CD14-positive monocyte (primary cell): ENCODE measurements at regions not wholly inside any gene's neighbourhood (a gene's known extent, or its start where the extent isn't known, plus 50 kb on each side); places are given as distances from the start of the nearest gene placed in this dataset.
"Not testable (repeated sequence)": the region's sequence is repeated elsewhere in the genome, so short reads cannot be mapped to it uniquely, and the experiment has no call there.

Experiments used
- DNase-seq, 3 donors: peaks; one replicate each; pipeline ENCODE4 v3.0.0-alpha.2; 2011 to 2022
- H2AFZ ChIP-seq: 2 replicates; pipeline ENCODE4 v1.6.0; 2012; ENCODE audit warnings: mild to moderate bottlenecking, low read depth, low read length, inconsistent platforms; ENCODE audit not compliant: insufficient read depth, poor library complexity, severe bottlenecking
- H3K27ac ChIP-seq, 2 donors: 1 replicate in 1 of 2; 2 replicates in 1 of 2; pipeline ENCODE4 v1.5.1; 2012 to 2013; ENCODE audit warnings: low read length in 2 of 2, control low read depth in 1 of 2, inconsistent platforms in 1 of 2, low read depth in 1 of 2, mild to moderate bottlenecking in 1 of 2
- H3K27me3 ChIP-seq, 2 donors: one replicate each; pipeline versions ENCODE4 v1.6.0 to v1.6.1; 2011 to 2013; ENCODE audit warnings: low read length in 2 of 2; ENCODE audit not compliant: control insufficient read depth in 2 of 2, insufficient read depth in 2 of 2
- H3K36me3 ChIP-seq, 2 donors: replicated peaks in 1 of 2; 1 replicate in 1 of 2; 2 replicates in 1 of 2; pipeline versions ENCODE4 v1.5.1 to v1.6.1; 2012 to 2013; ENCODE audit warnings: low read length in 2 of 2, control low read depth in 1 of 2, inconsistent platforms in 1 of 2, mild to moderate bottlenecking in 1 of 2; ENCODE audit not compliant: insufficient read depth in 2 of 2, control insufficient read depth in 1 of 2
- H3K4me1 ChIP-seq, 2 donors: 1 replicate in 1 of 2; 2 replicates in 1 of 2; pipeline versions ENCODE4 v1.5.1 to v1.6.1; 2012 to 2013; ENCODE audit warnings: low read length in 2 of 2, control low read depth in 1 of 2, inconsistent platforms in 1 of 2, mild to moderate bottlenecking in 1 of 2, moderate library complexity in 1 of 2; ENCODE audit not compliant: insufficient read depth in 2 of 2, control insufficient read depth in 1 of 2
- H3K4me2 ChIP-seq: replicated peaks from 2 replicates; pipeline ENCODE3; 2012; ENCODE audit warnings: low read length, moderate library complexity, mild to moderate bottlenecking; ENCODE audit not compliant: poor library complexity, severe bottlenecking; ENCODE audit errors: extremely low read depth
- H3K4me3 ChIP-seq, 3 experiments: fragments of 200-600 bp in 1 of 3; sonication (generic) in 1 of 3; replicated peaks in 1 of 3; 1 replicate in 2 of 3; 2 replicates in 1 of 3; pipeline ENCODE4 v1.5.1; 2011 to 2013; ENCODE audit warnings: low read length in 3 of 3, mild to moderate bottlenecking in 3 of 3, control low read depth in 2 of 3, low read depth in 2 of 3, inconsistent platforms in 1 of 3, moderate library complexity in 1 of 3
- H3K79me2 ChIP-seq: 2 replicates; pipeline ENCODE4 v1.6.0; 2012; ENCODE audit warnings: mild to moderate bottlenecking, control low read depth, inconsistent platforms, low read length, moderate library complexity; ENCODE audit not compliant: insufficient read depth
- H3K9ac ChIP-seq: 2 replicates; pipeline ENCODE4 v1.6.0; 2017; ENCODE audit warnings: low read length, mild to moderate bottlenecking; ENCODE audit not compliant: insufficient read depth, poor library complexity, severe bottlenecking
- H3K9me3 ChIP-seq, 2 donors: replicated peaks in 1 of 2; 1 replicate in 1 of 2; 2 replicates in 1 of 2; pipeline versions ENCODE4 v1.5.1 to v1.6.1; 2012 to 2013; ENCODE audit warnings: low read length in 2 of 2, control low read depth in 1 of 2; ENCODE audit not compliant: control insufficient read depth in 1 of 2, insufficient read depth in 1 of 2
- H4K20me1 ChIP-seq: 2 replicates; pipeline ENCODE4 v1.6.0; 2012; ENCODE audit warnings: mild to moderate bottlenecking, low read length, control low read depth, moderate library complexity; ENCODE audit not compliant: insufficient read depth
- H3K27ac Mint-ChIP-seq, 7 donors: one replicate each; pipeline ENCODE4 v1.8.0; 2020; ENCODE audit warnings: mild to moderate bottlenecking in 7 of 7, mixed read lengths in 7 of 7, moderate library complexity in 6 of 7, inconsistent platforms in 2 of 7
- H3K27me3 Mint-ChIP-seq, 3 donors: one replicate each; pipeline ENCODE4 v1.8.0; 2021 to 2022; ENCODE audit warnings: low read depth in 3 of 3, mild to moderate bottlenecking in 3 of 3, mixed read lengths in 3 of 3, moderate library complexity in 3 of 3, inconsistent platforms in 1 of 3
- H3K36me3 Mint-ChIP-seq, 2 donors: one replicate each; pipeline ENCODE4 v1.8.0; 2020; ENCODE audit warnings: mixed read lengths in 2 of 2, inconsistent platforms in 1 of 2, mild to moderate bottlenecking in 1 of 2
- H3K4me1 Mint-ChIP-seq: one replicate; pipeline ENCODE4 v1.8.0; 2020; ENCODE audit warnings: mild to moderate bottlenecking, mixed read lengths
- H3K4me3 Mint-ChIP-seq, 2 donors: one replicate each; pipeline ENCODE4 v1.8.0; 2020; ENCODE audit warnings: mild to moderate bottlenecking in 2 of 2, mixed read lengths in 2 of 2, moderate library complexity in 1 of 2
- H3K9me3 Mint-ChIP-seq, 7 donors: one replicate each; pipeline ENCODE4 v1.8.0; 2020 to 2022; ENCODE audit warnings: mixed read lengths in 7 of 7, mild to moderate bottlenecking in 6 of 7, moderate library complexity in 6 of 7, inconsistent platforms in 2 of 7
- WGBS: methylation state at CpG from one replicate; pipeline ENCODE4 v1.1.5; 2013; ENCODE audit warnings: missing lambda C conversion rate; ENCODE audit not compliant: insufficient coverage; 5-methylcytosine and 5-hydroxymethylcytosine counted together
- intact Hi-C, 2 donors: fragments of 100-400 bp; cut with micrococcal nuclease; formaldehyde crosslinking; loops; one replicate each; pipeline versions ENCODE4 v1.15.0 to v1.15.1; 2023
- TF ChIP-seq, protein P1 (sequence below): fragments of 200-600 bp; IDR thresholded peaks from one replicate; pipeline ENCODE4 v1.8.0; 2022; ENCODE audit warnings: antibody characterized with exemption, mild to moderate bottlenecking

DNA sequence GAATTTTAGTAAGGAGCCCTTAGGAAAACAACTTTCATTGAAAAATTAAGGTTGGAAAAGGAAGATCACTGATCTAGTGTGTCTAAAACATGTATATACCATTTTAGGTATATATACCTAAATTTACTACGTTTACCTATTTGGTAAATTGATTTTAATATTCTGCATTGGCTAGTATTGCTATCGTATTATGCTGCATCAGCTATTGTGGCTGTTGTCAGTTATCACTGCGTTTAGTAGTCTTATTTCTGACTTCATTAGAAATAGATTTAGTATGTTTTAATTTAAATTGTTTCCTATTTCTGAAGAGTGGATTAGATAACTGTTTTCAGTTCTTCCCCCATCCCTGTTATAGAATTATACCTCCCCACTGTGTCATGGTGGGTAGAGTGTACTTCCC is 101.7 kb upstream of the ARG1 start:
- DNase-seq, result no peak
- Histone ChIP-seq H4K20me1 (no peaks in the 10 kb centered on the region), H3K9ac (no peak overlapping the region), H3K4me2 (no peak overlapping the region), H3K4me1 (no peaks in the 10 kb centered on the region), H2AFZ (no peak overlapping the region), H3K4me3 (no peak overlapping the region), H3K79me2 (no peaks in the 10 kb centered on the region), H3K36me3 (no peaks in the 10 kb centered on the region), H3K27me3 (no peaks in the 10 kb centered on the region), H3K9me3 (peaks cover 0 to 4% of the 10 kb centered on the region in 2 donors), H3K27ac (no peak overlapping the region)
- Mint-ChIP-seq H3K4me1 (no peaks in the 10 kb centered on the region), H3K27me3 (no peaks in the 10 kb centered on the region), H3K4me3 (no peak overlapping the region), H3K36me3 (no peaks in the 10 kb centered on the region), H3K9me3 (peaks cover 0 to 14% (median 5%) of the 10 kb centered on the region in 7 donors), H3K27ac (no peak overlapping the region)
- WGBS, result no CpG with 5 or more reads among the region's 3 CpGs
- intact Hi-C loops, result no loop called here
- TF ChIP-seq, protein P1, sequence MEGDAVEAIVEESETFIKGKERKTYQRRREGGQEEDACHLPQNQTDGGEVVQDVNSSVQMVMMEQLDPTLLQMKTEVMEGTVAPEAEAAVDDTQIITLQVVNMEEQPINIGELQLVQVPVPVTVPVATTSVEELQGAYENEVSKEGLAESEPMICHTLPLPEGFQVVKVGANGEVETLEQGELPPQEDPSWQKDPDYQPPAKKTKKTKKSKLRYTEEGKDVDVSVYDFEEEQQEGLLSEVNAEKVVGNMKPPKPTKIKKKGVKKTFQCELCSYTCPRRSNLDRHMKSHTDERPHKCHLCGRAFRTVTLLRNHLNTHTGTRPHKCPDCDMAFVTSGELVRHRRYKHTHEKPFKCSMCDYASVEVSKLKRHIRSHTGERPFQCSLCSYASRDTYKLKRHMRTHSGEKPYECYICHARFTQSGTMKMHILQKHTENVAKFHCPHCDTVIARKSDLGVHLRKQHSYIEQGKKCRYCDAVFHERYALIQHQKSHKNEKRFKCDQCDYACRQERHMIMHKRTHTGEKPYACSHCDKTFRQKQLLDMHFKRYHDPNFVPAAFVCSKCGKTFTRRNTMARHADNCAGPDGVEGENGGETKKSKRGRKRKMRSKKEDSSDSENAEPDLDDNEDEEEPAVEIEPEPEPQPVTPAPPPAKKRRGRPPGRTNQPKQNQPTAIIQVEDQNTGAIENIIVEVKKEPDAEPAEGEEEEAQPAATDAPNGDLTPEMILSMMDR, result no peak

DNA sequence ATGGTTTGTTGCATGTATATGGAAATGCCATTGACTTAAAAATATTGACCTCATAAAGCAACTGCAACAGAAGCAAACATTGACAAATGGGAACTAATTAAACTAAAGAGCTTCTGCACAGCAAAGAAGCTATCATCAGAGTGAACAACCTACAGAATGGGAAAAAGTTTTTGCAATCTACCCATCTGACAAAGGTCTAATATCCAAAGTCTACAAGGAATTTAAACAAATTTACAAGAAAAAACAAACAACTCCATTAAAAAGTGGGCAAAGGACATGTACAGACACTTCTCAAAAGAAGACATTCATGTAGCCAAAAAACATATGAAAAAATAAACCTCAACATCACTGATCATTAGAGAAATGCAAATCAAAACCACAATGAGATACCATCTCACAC is 99.7 kb upstream of the ARG1 start:
- H3K27me3 ChIP-seq, H3K4me1 ChIP-seq, H3K9ac ChIP-seq, intact Hi-C loops, H3K27ac Mint-ChIP-seq, H3K4me3 Mint-ChIP-seq, H3K36me3 ChIP-seq, H3K4me1 Mint-ChIP-seq, H3K4me3 ChIP-seq, H3K27ac ChIP-seq, H3K9me3 ChIP-seq, H3K27me3 Mint-ChIP-seq, H3K36me3 Mint-ChIP-seq, H4K20me1 ChIP-seq, H3K4me2 ChIP-seq, H2AFZ ChIP-seq, DNase-seq, H3K79me2 ChIP-seq: not testable (repeated sequence)
- H3K9me3 Mint-ChIP-seq, result peaks cover 0 to 14% (median 5%) of the 10 kb centered on the region in 7 donors
